Esophagus mucosa (tissue), 1 donor: ENCODE measurements at regions not wholly inside any gene's neighbourhood (a gene's known extent, or its start where the extent isn't known, plus 50 kb on each side); places are given as distances from the start of the nearest gene placed in this dataset.
A peak's percentile ranks its signal among the peaks of the same experiment; 100 is the strongest.
"Not testable (repeated sequence)": the region's sequence is repeated elsewhere in the genome, so short reads cannot be mapped to it uniquely, and the experiment has no call there.

ENCODE experiments used
- ATAC-seq: fragments of 200-7000 bp; cut with Tn5 transposase; one replicate; pipeline ENCODE4 v1.9.1; 2020
- donor health status: DM: yes; HTN: yes; CAD: no.

- no peak for ATAC-seq
These were observed 963.3 kb upstream of the GRIA3 start for GRCh38 chrX:122220644-122221373.

- ATAC-seq = not testable (repeated sequence)
These were observed 962.3 kb upstream of the GRIA3 start for GRCh38 chrX:122221810-122222209.

GRCh38 chrX:122224137-122224536, 959.9 kb upstream of the GRIA3 start:
- ATAC-seq = not testable (repeated sequence)

GRCh38 chrX:122238801-122239200, 945.3 kb upstream of the GRIA3 start:
- ATAC-seq = peak; percentile 64

- no peak for ATAC-seq
These were observed 942.1 kb upstream of the GRIA3 start for GRCh38 chrX:122241959-122242358.

- ATAC-seq = no peak
These were observed 940.0 kb upstream of the GRIA3 start for GRCh38 chrX:122244080-122244479.

- ATAC-seq = no peak
These were observed 938.9 kb upstream of the GRIA3 start for GRCh38 chrX:122245175-122245574.

- no peak for ATAC-seq
These were observed 938.1 kb upstream of the GRIA3 start for GRCh38 chrX:122245943-122246342.

- ATAC-seq = no peak
These were observed 937.1 kb upstream of the GRIA3 start for GRCh38 chrX:122246937-122247336.

GRCh38 chrX:122248681-122249080, 935.4 kb upstream of the GRIA3 start:
- ATAC-seq = no peak

- ATAC-seq = no peak
These were observed 931.6 kb upstream of the GRIA3 start for GRCh38 chrX:122252454-122252853.

- no peak for ATAC-seq
These were observed 915.7 kb upstream of the GRIA3 start for GRCh38 chrX:122268353-122268752.

- no peak for ATAC-seq
These were observed 914.8 kb upstream of the GRIA3 start for GRCh38 chrX:122269243-122269781.

- ATAC-seq = no peak
These were observed 913.1 kb upstream of the GRIA3 start for GRCh38 chrX:122270809-122271494.

- ATAC-seq = no peak
These were observed 912.1 kb upstream of the GRIA3 start for GRCh38 chrX:122272011-122272410.

GRCh38 chrX:122279746-122280145, 904.3 kb upstream of the GRIA3 start:
- no peak for ATAC-seq

GRCh38 chrX:122299822-122300221, 884.3 kb upstream of the GRIA3 start:
- not testable (repeated sequence) for ATAC-seq

- ATAC-seq = no peak
These were observed 882.6 kb upstream of the GRIA3 start for GRCh38 chrX:122301491-122301890.

GRCh38 chrX:122303761-122304160, 880.3 kb upstream of the GRIA3 start:
- ATAC-seq = no peak

- ATAC-seq = no peak
These were observed 839.3 kb upstream of the GRIA3 start for GRCh38 chrX:122344816-122345215.

GRCh38 chrX:122363112-122363795, 820.8 kb upstream of the GRIA3 start:
- ATAC-seq = peak; percentile 51

- not testable (repeated sequence) for ATAC-seq
These were observed 808.5 kb upstream of the GRIA3 start for GRCh38 chrX:122375533-122375932.

- no peak for ATAC-seq
These were observed 795.1 kb upstream of the GRIA3 start for GRCh38 chrX:122389005-122389404.
